ENCODE measurements at regions not wholly inside any gene's neighbourhood (a gene's known extent, or its start where the extent isn't known, plus 50 kb on each side); places are given as distances from the start of the nearest gene placed in this dataset.

- DNase-seq = no peak
These were observed 98.4 kb upstream of the LINGO1 start for GRCh38 chr15:77731067-77731466.

- DNase-seq = no peak
These were observed 95.1 kb upstream of the LINGO1 start for GRCh38 chr15:77727635-77728304.

- no peak for DNase-seq
These were observed 92.0 kb upstream of the LINGO1 start for GRCh38 chr15:77724715-77725114.

GRCh38 chr15:77723756-77724155, 91.0 kb upstream of the LINGO1 start:
- DNase-seq = no peak

GRCh38 chr15:77722759-77723460, 90.2 kb upstream of the LINGO1 start:
- no peak for DNase-seq

- DNase-seq = no peak
These were observed 89.3 kb upstream of the LINGO1 start for GRCh38 chr15:77721963-77722362.

GRCh38 chr15:77720655-77721054, 87.9 kb upstream of the LINGO1 start:
- no peak for DNase-seq

GRCh38 chr15:77720173-77720572, 87.5 kb upstream of the LINGO1 start:
- DNase-seq = no peak

- DNase-seq = no peak
These were observed 86.7 kb upstream of the LINGO1 start for GRCh38 chr15:77719450-77719849.

- no peak for DNase-seq
These were observed 84.8 kb upstream of the LINGO1 start for GRCh38 chr15:77717333-77717990.

- no peak for DNase-seq
These were observed 84.1 kb upstream of the LINGO1 start for GRCh38 chr15:77716632-77717332.

GRCh38 chr15:77715860-77716259, 83.1 kb upstream of the LINGO1 start:
- no peak for DNase-seq

GRCh38 chr15:77715051-77715450, 82.3 kb upstream of the LINGO1 start:
- no peak for DNase-seq

- no peak for DNase-seq
These were observed 81.8 kb upstream of the LINGO1 start for GRCh38 chr15:77714555-77714954.

- DNase-seq = no peak
These were observed 81.3 kb upstream of the LINGO1 start for GRCh38 chr15:77714023-77714422.

- no peak for DNase-seq
These were observed 80.6 kb upstream of the LINGO1 start for GRCh38 chr15:77713281-77713680.

- no peak for DNase-seq
These were observed 79.7 kb upstream of the LINGO1 start for GRCh38 chr15:77712438-77712837.

GRCh38 chr15:77710637-77711036, 77.9 kb upstream of the LINGO1 start:
- DNase-seq = no peak

GRCh38 chr15:77710206-77710605, 77.5 kb upstream of the LINGO1 start:
- no peak for DNase-seq

- no peak for DNase-seq
These were observed 76.6 kb upstream of the LINGO1 start for GRCh38 chr15:77709135-77709886.

- DNase-seq = no peak
These were observed 74.0 kb upstream of the LINGO1 start for GRCh38 chr15:77706482-77707244.
